Neural cell (in vitro differentiated cells): ENCODE measurements at regions not wholly inside any gene's neighbourhood (a gene's known extent, or its start where the extent isn't known, plus 50 kb on each side); places are given as distances from the start of the nearest gene placed in this dataset.

ENCODE experiments used
- CTCF ChIP-seq: fragments of 450-650 bp; IDR thresholded peaks from 2 replicates; pipeline ENCODE4 v1.5.1; 2014; ENCODE audit warnings: antibody characterized with exemption, mild to moderate bottlenecking, moderate library complexity; ENCODE audit not compliant: poor library complexity, severe bottlenecking
- EP300 ChIP-seq: fragments of 450-650 bp; conservative IDR thresholded peaks from 2 replicates; pipeline ENCODE4 v1.6.1; 2014; ENCODE audit warnings: antibody characterized with exemption, mild to moderate bottlenecking, moderate library complexity; ENCODE audit not compliant: poor library complexity, severe bottlenecking
- EZH2 ChIP-seq: fragments of 200-600, 300-800 bp; shearing (Covaris generic), sonication (generic); IDR thresholded peaks from 2 replicates; pipeline ENCODE4 v1.6.1; 2014; ENCODE audit warnings: antibody characterized with exemption, low read length, borderline replicate concordance, mild to moderate bottlenecking; ENCODE audit not compliant: insufficient read depth, poor library complexity, severe bottlenecking
- MXI1 ChIP-seq: fragments of 450-650 bp; conservative IDR thresholded peaks from 2 replicates; pipeline ENCODE4 v1.6.1; 2014; ENCODE audit warnings: antibody characterized with exemption, mild to moderate bottlenecking; ENCODE audit not compliant: poor library complexity, severe bottlenecking
- POLR2AphosphoS5 ChIP-seq: IDR thresholded peaks from 2 replicates; pipeline ENCODE4 v1.6.1; 2012
- RAD21 ChIP-seq: fragments of 450-650 bp; conservative IDR thresholded peaks from 2 replicates; pipeline ENCODE4 v1.6.1; 2014; ENCODE audit warnings: antibody characterized with exemption, mild to moderate bottlenecking, moderate library complexity
- SMC3 ChIP-seq: fragments of 450-650 bp; conservative IDR thresholded peaks from 2 replicates; pipeline ENCODE4 v1.6.1; 2014; ENCODE audit warnings: antibody characterized with exemption, mild to moderate bottlenecking, moderate library complexity; ENCODE audit not compliant: poor library complexity
- TAF1 ChIP-seq: IDR thresholded peaks from 2 replicates; pipeline ENCODE4 v1.6.1; 2012; ENCODE audit warnings: low read depth
- TF ChIP-seq, protein P1 (sequence below): IDR thresholded peaks from 2 replicates; pipeline ENCODE4 v1.6.1; 2012; ENCODE audit warnings: borderline replicate concordance

GRCh38 chr9:78557540-78557939, 260.6 kb downstream of the PSAT1 start:
- TF ChIP-seq CTCF, result no peak
- no peak for TF ChIP-seq EP300
- no peak for TF ChIP-seq RAD21
- TF ChIP-seq POLR2AphosphoS5, result no peak
- TF ChIP-seq EZH2, result no peak
- no peak for TF ChIP-seq MXI1
- TF ChIP-seq TAF1, result no peak
- TF ChIP-seq SMC3, result no peak
- TF ChIP-seq, protein P1, sequence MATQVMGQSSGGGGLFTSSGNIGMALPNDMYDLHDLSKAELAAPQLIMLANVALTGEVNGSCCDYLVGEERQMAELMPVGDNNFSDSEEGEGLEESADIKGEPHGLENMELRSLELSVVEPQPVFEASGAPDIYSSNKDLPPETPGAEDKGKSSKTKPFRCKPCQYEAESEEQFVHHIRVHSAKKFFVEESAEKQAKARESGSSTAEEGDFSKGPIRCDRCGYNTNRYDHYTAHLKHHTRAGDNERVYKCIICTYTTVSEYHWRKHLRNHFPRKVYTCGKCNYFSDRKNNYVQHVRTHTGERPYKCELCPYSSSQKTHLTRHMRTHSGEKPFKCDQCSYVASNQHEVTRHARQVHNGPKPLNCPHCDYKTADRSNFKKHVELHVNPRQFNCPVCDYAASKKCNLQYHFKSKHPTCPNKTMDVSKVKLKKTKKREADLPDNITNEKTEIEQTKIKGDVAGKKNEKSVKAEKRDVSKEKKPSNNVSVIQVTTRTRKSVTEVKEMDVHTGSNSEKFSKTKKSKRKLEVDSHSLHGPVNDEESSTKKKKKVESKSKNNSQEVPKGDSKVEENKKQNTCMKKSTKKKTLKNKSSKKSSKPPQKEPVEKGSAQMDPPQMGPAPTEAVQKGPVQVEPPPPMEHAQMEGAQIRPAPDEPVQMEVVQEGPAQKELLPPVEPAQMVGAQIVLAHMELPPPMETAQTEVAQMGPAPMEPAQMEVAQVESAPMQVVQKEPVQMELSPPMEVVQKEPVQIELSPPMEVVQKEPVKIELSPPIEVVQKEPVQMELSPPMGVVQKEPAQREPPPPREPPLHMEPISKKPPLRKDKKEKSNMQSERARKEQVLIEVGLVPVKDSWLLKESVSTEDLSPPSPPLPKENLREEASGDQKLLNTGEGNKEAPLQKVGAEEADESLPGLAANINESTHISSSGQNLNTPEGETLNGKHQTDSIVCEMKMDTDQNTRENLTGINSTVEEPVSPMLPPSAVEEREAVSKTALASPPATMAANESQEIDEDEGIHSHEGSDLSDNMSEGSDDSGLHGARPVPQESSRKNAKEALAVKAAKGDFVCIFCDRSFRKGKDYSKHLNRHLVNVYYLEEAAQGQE, result no peak
